ENCODE measurements at regions not wholly inside any gene's neighbourhood (a gene's known extent, or its start where the extent isn't known, plus 50 kb on each side); places are given as distances from the start of the nearest gene placed in this dataset.

DNA sequence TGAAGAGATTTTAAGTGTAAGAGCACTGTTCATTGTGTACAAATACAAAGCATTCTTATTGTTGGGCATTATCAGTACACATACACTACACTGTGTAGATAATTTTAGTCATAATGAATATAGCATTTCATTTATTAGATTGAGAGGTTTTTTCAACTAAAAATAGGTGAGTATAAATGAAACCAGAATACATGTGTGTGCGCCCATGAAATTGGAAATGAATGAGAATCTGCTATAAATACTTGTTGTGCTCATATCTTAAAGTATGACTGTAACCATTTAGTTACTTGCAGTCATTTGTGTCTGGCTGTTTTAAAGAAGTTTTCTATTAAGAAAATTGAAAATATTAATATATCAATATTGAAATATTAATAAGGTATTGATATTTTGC, 189.0 kb upstream of the MEF2C start:
- POLR2A ChIA-PET, result no interaction called here
- Histone ChIP-seq H3K27me3 (ENCODE audit: control insufficient read depth, insufficient read depth, low read length) (no peaks in the 10 kb centered on the region; the same call in 1 of the 2 replicates), H3K4me3 (ENCODE audit: low read depth, low read length) (no peak overlapping the region), H3K36me3 (ENCODE audit: control insufficient read depth, insufficient read depth, low read length) (no peaks in the 10 kb centered on the region)
- DNase-seq (ENCODE audit: low read depth), result no peak
- CTCF ChIA-PET, result no interaction called here
- TF ChIP-seq CTCF (IDR thresholded peaks at IDR 0.05; ENCODE audit: insufficient read depth, low read depth, low read length), result no peak

DNA sequence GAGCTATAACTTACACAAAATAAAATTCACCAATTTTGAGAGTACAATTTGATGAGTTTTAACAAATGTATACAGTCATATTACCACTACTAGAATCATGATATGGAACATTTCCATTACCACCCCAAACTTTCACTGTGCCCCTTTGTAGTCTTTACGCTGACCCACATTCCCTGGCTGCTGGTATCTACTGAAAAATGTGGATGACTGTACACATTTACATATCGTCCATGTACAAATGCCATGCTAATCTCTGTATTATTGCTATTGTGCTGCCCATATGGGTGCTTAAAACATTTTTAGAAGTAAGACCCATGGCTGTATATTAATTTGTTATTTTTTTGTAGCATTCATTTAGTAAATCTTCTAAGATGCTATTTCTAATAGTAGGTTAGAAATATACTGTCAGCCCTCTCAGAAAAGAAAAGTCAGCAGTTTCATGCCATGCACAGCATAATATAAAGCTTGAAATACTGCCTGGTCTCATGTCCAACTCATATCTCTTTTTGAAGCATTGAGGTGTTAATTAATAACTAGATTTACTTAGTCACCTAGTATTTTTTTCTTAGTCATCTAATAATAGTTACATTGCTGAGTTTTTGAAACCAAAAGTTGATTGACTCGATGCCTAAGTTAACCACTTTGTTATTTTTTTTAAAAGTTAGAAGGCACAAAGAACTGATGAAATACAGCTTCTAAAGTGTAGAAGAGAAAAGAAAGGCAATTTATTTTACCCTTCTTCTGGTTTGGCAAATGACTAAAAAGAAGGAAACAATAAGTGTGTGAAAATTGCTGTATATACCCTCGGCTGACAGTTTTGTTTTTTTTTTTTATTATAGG, 188.3 kb upstream of the MEF2C start:
- TF ChIP-seq CTCF (IDR thresholded peaks at IDR 0.05; ENCODE audit: insufficient read depth, low read depth, low read length), result no peak
- no peak overlapping the region for H3K4me3 ChIP-seq (ENCODE audit: low read depth, low read length)
- H3K36me3 ChIP-seq (ENCODE audit: control insufficient read depth, insufficient read depth, low read length), result no peaks in the 10 kb centered on the region
- DNase-seq (ENCODE audit: low read depth), result no peak
- H3K27me3 ChIP-seq (ENCODE audit: control insufficient read depth, insufficient read depth, low read length), result no peaks in the 10 kb centered on the region; the same call in 1 of the 2 replicates
- ChIA-PET POLR2A (no interaction called here), CTCF (no interaction called here)

DNA sequence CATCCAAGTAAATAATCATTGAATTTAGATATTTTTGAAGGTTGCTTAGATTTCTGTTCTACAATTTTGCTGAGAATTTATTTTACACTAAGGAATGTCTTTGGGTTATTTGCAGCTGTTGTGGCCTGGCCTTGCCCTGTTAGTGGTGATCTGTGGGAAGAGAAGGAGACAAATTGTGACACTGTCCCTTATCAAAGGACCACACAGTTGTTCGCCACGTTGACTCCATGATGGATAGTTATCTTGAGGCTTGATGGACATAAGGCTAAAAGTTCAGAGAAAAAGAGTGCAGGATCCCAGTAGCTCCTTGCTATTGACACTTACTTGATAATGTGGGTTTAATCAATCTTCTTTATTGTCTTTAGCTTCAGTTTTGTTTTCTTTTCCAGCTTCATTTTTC, 186.6 kb upstream of the MEF2C start:
- CTCF ChIA-PET, result no interaction called here
- POLR2A ChIA-PET, result no interaction called here
- no peak for DNase-seq (ENCODE audit: low read depth)
- no peak for TF ChIP-seq CTCF (IDR thresholded peaks at IDR 0.05; ENCODE audit: insufficient read depth, low read depth, low read length)
- Histone ChIP-seq H3K36me3 (ENCODE audit: control insufficient read depth, insufficient read depth, low read length) (no peaks in the 10 kb centered on the region), H3K4me3 (ENCODE audit: low read depth, low read length) (no peak overlapping the region), H3K27me3 (ENCODE audit: control insufficient read depth, insufficient read depth, low read length) (no peaks in the 10 kb centered on the region; the same call in 1 of the 2 replicates)

- Histone ChIP-seq H3K4me3 (ENCODE audit: low read depth, low read length) (no peak overlapping the region), H3K36me3 (ENCODE audit: control insufficient read depth, insufficient read depth, low read length) (no peaks in the 10 kb centered on the region), H3K27me3 (ENCODE audit: control insufficient read depth, insufficient read depth, low read length) (no peaks in the 10 kb centered on the region; the same call in 1 of the 2 replicates)
- CTCF ChIA-PET, result interaction anchor here (1.2 kb wide), 1 partner anchor 9 kb away, joined by 3 read pairs; no protein-coding TSS in a partner anchor
- TF ChIP-seq CTCF (IDR thresholded peaks at IDR 0.05; ENCODE audit: insufficient read depth, low read depth, low read length), result no peak
- no peak for DNase-seq (ENCODE audit: low read depth)
- POLR2A ChIA-PET, result no interaction called here
Measured at GRCh38 chr5:89067362-89067761, 184.4 kb upstream of the MEF2C start.

DNA sequence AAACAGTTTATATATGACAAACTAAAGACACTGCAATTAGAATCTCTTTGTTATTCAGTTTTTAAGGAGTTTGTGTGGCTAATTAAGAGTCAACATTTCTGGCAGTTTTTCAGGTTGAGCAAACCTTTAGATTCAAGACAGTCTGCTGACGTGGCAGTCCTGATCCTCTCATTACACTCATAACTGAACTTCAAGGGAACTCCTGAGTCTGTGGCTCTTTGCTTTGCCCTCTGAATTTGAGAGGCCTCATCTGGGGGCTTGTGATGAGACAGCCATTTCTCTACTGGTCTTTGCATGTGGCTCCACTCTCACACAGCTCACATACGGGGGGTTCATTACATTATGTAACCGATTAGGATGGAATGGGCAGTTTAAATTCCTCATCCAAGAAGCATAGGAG, 182.9 kb upstream of the MEF2C start:
- H3K4me3 ChIP-seq (ENCODE audit: low read depth, low read length), result no peak overlapping the region
- TF ChIP-seq CTCF (IDR thresholded peaks at IDR 0.05; ENCODE audit: insufficient read depth, low read depth, low read length), result no peak
- H3K27me3 ChIP-seq (ENCODE audit: control insufficient read depth, insufficient read depth, low read length), result no peaks in the 10 kb centered on the region; the same call in 1 of the 2 replicates
- no peak for DNase-seq (ENCODE audit: low read depth)
- H3K36me3 ChIP-seq (ENCODE audit: control insufficient read depth, insufficient read depth, low read length), result no peaks in the 10 kb centered on the region
- ChIA-PET POLR2A (no interaction called here), CTCF (interaction anchor here (0.6 to 1.2 kb wide), 3 partner anchors 8 to 387 kb away, joined by 3 to 5 read pairs (median 3); no protein-coding TSS in a partner anchor)

All from BJ (cell line).